ENCODE measurements at regions not wholly inside any gene's neighbourhood (a gene's known extent, or its start where the extent isn't known, plus 50 kb on each side); places are given as distances from the start of the nearest gene placed in this dataset.
A peak's percentile ranks its signal among the peaks of the same experiment; 100 is the strongest.

DNA sequence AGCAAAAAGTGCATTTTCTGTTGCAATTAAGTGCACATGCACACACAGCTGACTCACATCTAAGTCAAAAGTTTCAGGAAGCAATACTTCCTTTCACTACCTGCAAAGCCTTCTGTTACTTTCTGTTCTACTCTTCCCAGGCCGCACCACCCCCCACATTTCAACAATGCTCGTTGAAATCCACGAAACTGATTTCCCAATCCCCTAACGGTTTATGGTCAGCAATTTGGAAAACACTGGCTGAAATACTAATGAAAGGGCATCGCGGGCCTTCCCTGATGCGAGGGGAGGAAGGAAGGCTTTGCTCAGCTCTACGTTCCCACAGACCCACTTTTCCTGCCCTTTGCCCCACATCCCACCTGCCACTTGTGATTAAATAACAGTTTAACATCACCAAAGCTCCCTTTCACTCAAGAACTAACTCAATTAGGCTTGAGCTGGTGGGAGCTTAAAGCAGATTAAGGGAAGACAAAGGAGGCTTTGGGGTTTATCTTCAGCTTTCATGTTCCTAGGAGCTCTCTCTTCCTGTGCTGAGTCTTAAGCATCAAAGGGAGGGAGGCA is 243.2 kb upstream of the RAB4A start:
- DNase-seq (ENCODE audit: low read depth): peak; percentile 59

DNA sequence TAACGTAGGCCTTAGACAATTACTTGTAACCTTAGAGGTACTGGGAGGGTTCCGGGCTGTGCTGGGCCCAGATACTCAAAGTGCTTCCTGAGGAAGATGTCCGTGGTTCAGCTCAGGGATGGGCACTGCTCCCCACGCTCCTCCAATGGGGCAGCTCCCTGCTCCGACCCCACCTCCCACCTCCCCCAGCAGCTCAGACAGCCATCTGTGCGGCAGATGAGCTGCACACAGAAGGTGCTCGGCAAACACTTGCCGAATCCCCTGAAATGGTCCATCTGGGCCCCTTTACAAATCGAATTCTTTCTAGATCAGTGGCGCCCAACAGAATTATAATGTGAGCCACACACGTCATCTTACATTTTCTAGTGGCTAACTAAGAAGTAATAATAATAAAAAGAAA is 242.4 kb upstream of the RAB4A start:
- DNase-seq (ENCODE audit: low read depth): no peak

DNA sequence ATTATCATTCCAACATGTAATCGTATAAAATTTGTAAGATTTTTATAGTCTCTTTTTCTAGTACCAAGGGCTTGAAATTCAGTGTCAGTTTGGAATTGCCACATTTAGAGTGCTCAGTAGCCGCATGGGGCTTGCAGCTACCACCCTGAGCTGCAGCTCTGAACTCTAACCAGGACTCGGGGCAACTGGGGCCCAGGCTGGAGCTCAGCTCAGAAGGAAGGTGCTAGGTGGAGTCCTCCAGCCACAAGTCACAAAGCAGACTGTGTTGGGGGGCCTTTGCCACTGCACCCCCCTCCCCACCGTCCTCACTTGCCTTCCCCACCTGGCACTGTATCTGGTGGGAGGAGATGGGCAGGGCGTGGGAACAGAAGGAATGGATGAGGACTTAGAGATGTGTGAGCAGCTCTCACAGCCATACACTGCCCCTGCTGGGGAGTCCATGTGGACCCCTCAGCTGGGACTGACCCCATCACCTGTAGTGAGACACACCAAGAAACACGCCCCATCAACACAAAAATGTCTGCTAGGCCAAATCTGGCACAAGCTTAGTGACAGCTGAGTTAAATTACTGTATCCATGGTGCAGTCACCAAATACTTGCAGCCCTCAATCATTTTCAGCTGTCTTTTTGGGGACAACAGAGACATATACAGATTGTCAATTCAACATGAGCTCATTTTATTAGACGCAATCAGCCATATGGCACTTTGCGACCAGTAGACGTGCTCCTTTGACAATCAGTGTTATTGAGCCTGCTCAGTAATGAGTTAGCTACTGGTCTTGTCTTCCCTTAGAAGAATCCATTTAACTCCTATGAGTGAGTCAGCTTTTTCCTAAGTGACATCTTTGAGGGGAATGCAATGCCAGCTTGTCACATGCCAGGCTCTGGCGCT is 241.7 kb upstream of the RAB4A start:
- DNase-seq (ENCODE audit: low read depth): no peak

DNA sequence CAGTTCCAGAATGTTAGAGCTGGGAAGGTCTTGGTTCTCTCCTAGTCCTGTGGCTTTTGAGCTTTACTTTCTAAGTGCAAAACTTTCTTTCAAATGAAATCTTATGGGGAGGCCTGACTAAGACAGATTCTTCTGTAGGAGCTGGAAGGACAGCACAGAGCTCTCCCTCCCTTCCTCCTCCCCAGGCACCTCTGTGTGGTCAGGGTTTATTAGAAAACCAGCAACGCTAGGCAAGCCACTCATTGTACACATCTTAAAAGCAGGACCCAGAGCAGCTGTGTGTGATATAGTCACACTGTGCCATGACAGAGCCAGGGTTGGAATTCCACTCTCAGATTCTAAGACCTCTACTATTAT is 241.1 kb upstream of the RAB4A start:
- DNase-seq (ENCODE audit: low read depth): no peak

DNA sequence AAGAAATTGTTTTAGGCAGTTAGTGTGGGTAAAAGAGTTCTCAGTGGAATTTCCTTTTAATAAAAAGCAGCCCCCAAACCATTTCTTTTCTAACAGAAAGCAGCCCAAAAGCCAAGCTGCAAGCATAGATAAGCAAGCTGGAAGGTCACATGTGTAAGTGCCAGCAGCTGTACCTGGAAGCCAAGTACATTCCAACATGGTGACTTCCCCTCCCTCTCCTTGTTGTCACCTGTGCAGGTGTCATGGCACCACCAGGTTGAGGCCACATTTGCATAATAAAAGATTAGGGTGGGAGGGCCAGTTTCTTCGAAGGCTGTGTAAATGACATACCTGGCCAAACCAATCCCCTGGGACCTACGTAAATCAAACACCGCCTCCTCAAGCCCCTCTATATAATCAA is 240.3 kb upstream of the RAB4A start:
- DNase-seq (ENCODE audit: low read depth): no peak

DNA sequence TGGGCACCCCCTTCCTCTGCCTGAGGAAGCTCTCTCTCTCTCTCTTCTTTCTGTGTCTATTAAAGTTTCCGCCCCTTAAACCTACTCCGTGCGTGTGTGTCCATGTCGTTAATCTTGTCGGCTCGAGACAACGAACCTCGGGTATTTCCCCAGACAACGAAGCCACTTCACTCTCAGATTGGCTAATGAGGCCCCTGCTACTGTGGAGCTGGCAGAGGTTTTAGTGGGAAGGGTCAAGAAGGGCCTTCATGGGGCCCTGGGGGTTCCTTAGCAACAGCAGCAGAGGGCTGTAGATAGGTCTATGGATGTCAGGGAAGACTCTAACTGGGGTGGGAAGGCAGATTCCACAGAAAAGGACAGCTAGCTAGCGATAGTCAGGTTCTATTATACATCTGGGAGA is 239.8 kb upstream of the RAB4A start:
- no peak for DNase-seq (ENCODE audit: low read depth)

DNA sequence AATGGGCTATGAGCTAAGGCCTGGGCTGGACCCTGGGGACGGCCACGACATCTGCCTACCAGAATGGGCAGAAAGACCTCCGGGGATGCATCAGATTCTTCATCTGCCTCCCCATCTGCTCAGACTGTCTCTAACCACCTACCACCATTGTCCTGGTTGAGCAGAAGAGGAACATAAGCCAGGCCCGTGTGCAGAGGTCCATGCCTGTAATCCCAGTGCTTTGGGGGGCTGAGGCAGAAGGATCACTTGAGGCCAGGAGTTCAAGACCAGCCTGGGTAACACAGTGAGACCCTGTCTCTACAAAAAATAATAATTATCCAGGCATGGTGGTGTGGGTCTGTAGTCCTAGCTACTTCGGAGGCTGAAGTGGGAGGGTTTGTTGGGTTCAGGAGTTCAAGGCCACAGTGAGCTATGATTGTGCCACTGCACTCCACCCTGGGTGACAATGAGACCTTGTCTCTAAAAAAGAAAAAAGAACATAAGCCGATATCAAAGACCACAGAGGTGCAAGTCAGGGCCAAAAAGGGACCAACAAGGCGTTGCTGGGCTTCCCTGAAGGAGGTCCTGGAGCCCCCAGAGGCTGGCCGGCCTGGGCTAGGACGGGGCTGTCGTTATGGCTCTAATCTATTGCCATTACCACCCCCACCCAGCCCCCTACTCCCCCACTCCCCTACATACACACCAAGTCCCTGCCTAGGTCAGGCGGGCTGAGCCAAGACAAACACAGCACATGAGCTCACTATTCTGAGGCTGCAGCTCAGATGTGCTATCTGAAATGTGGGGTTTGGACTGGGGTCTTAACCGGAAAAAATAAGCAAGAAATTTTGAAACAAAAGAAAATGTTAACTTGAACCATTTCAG is 239.2 kb upstream of the RAB4A start:
- DNase-seq (ENCODE audit: low read depth): no peak

DNA sequence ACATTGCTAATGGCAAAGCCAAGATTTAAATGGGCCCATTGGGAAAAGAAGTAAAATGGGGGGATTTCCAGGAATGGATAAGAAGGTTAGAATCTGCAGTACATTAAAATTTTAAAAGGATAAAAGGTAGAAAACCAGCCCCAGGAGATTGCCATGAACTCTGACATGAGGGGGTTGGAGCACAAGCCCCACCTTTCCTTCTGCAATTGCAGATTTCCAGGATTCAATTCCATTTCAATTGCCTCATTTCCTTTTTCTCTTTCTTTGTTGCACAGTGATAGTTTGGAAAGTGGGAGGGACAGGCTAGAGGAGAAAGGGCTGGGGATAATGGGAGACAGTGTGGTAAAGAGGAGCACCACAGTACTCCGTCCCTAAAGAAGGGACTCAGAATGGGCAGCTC is 238.5 kb upstream of the RAB4A start:
- peak; percentile 18 for DNase-seq (ENCODE audit: low read depth)

DNA sequence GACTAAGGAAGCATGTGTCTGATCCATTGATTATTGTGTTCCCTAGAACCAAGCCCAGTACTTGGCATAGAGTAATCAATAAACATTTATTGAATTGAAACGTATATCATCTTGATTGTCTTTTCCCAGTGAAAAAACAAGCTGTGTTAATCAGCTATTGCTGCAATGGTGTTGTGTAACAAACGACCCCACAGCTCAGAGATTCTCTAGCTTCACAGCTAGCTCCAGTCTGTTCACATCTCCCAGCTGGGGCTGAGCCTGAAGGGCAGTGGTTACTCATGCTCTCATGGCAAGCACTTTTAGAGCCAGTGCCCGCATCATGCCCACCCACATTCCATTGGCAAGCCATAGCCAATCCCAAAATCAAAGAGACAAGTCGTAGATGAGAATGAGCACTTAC is 237.4 kb upstream of the RAB4A start:
- no peak for DNase-seq (ENCODE audit: low read depth)

DNA sequence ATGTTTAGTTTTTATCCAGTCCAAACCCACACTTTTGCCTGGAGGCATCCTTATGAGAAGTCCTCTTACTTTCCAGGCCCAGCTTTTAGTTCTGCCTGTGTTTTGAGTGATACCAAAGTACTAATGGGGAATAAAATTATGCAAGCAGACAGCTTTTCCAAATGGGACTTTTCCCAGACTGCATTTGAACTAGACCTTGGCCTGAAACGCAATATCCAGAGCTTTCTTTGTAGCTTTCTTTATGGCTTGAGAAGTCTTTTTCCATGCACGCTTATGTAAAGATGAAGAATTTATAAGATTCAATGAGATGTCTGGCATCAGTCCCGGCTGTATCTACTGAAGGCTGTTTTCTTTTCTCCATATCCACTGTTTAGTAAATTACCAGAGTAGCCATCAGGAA is 236.6 kb upstream of the RAB4A start:
- no peak for DNase-seq (ENCODE audit: low read depth)

DNA sequence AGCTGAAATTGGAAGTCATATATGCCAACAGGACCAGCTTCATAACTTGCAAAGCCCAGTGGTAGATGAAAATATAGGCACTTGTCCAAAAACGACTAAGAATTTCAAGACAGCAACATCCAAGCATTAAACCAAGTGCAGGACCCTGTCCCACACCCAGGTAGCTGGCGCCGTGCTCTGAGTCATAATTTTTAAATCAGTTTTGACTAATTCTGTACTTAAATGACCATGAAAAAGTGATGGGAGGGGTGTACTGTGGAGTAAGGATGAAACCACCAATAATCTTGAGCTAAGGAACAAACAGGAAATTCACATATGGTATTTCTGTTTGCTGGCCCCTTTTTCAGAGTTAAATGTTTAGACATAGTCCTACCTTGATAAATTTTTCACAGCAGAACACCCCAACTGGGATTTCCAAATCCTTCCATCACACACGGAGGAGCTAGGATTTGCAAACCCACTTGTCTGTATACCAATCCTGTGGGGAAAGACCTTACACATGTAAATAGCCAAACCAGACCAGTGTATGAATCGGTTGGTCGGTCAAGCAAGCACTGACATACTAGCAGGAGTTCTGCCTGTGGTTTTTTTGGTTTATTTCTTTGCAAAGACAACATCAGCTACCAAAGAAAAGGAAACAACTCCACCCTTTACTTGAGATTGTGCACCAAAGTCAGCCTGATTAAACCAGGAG is 235.7 kb upstream of the RAB4A start:
- no peak for DNase-seq (ENCODE audit: low read depth)

DNA sequence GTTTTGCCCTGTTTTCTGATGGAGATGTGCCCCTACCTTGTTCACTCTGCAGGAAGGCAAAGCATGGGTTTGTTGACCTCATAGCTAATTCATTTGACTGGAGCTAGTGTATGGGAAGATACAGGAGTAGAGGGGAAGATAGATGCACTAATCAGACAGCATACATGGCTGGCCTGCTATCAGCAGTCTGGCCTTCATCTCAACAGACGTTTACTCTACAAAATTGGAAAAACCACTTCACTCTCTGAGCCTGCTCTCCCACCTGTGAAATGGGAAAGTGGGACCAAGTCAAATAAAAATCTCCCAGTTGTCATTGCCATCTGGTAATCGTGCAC is 235.2 kb upstream of the RAB4A start:
- DNase-seq (ENCODE audit: low read depth): no peak

DNA sequence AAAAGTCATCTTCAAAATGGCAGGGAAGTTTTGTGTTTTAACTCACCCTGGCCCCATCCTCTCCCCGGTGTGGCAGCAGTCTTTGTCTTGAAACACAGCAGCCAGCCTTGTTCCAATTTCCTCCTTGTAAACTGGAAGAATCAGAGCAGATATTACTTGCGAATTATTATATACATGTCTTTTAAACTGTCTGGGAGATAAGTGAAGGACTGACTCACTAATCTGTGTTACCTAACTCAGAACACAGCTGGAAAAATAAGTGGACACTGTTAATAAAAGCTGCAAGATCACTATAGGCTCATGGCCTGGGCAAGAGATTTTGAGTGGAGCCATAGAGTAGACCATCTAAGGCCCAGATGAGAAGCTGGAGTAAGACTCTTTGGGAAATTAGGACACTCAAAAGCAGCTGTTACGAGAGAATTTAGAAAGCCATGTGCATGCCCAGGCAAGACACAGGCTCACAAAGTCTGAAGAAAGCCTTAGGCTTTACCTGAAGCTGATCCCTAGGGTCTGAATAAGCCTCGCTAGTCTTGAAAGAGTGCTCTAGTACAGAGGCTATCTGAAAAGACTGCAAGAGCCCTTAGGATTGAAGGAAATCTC is 233.0 kb upstream of the RAB4A start:
- DNase-seq (ENCODE audit: low read depth): no peak

DNA sequence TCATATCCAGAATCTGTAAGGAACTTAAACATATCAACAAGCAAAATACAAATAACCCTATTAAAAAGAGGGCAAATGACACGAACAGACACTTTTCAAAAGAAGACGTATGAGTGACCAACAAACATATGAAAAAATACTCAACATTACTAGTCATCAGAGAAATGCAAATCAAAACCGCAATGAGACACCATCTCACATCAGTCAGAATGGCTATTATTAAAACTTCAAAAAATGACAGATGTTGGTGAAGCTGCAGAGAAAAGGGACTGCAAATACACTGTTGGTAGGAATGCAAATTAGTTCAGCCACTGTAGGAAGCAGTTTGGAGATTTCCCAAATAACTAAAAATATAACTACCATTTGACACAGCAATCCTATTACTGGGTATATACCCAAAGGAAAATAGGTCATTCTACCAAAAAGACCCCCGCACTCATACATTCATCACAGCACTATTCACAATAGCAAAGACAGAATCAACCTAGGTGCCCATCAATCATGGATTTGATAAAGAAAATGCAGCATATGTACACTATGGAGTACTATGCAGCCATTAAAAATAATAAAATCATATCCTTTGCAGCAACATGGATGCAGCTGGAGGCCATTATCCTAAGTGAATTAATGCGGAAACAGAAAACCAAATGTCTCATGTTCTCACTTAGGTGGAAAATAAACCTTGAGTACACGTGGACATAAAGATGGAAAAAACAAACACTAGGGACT is 230.1 kb upstream of the RAB4A start:
- DNase-seq (ENCODE audit: low read depth): peak; percentile 23

DNA sequence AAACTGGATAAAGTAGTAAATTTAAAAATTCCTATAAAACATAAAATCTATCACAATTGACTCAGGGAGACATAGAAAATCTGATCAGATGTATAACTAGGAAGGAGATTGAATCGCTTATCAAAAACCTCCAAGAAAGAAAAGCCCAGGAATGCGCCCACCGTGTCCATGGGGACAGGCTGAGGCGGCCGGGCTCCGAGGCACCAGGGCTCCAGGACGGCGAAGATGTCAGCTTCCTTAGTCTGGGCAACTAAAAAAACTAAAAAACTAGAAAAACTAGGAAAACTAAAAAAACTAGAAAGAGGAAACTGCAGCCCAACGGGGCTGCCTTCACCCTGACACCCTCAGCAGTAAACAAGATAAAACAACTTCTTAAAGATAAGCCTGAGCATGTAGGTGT is 229.0 kb upstream of the RAB4A start:
- DNase-seq (ENCODE audit: low read depth): no peak

DNA sequence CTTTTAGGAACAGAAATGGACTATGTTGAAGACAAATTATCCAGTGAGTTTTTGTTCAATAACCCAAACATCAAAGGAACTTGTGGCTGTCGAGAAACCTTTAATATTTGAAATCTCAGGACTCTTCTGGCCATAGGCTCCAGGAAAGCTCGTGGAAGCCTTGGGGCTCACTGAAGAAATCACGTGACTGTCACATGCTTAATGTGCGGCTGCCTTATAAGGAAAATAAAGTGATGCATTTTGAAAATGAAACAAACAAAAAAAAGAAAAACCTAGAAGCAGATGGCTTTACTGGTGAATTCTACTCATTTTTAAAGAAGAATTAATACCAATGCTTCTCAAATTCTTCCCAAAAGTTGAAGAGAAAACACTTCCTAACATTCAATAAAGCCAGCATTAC is 228.4 kb upstream of the RAB4A start:
- no peak for DNase-seq (ENCODE audit: low read depth)

DNA sequence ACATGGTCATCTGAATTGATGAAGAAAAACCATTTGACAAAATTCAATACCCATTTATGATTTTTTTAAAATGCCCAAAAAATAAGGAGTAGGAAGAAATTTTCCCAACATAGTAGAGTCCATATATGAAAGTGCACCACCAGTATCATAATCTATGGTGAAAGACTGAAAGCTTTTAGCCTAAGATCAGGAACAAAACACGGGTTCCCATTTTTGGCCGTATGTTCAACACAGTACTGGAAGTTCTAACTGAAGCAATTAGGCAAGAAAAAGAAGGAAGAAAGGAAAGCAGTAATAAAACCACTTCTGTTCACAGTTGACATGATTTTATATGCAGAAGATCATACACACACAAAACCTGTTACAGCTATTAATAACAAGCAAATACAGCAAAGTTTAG is 227.8 kb upstream of the RAB4A start:
- no peak for DNase-seq (ENCODE audit: low read depth)

DNA sequence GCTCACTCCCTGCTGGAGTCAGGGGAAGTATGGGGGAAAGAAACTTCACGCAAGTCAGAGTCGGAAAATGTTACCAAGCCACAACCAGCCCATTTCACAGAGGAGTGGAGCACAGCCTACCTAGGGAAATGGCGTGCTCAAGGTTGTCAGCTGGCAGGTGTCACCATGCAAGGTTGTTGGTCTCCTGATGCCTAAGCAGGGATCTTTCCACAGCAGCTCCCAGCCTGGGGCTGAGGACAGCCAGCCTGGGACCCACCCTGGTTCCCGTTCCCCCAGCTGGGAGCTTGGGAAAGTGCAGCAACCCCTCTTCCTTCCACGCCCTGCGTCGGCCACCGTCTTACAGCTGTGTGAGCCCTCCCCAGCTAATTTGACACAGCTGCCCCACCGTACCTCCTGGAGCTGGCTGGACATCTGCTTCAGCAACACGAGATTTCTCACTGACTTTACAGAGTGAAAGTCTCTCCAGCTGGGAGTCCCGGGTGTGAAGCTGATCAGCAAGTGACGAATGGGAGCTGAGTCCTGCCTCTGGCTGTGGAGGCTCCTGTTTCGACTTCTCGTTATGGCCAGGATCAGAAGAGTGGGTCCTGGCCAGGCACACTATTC is 224.6 kb upstream of the RAB4A start:
- DNase-seq (ENCODE audit: low read depth): no peak

DNA sequence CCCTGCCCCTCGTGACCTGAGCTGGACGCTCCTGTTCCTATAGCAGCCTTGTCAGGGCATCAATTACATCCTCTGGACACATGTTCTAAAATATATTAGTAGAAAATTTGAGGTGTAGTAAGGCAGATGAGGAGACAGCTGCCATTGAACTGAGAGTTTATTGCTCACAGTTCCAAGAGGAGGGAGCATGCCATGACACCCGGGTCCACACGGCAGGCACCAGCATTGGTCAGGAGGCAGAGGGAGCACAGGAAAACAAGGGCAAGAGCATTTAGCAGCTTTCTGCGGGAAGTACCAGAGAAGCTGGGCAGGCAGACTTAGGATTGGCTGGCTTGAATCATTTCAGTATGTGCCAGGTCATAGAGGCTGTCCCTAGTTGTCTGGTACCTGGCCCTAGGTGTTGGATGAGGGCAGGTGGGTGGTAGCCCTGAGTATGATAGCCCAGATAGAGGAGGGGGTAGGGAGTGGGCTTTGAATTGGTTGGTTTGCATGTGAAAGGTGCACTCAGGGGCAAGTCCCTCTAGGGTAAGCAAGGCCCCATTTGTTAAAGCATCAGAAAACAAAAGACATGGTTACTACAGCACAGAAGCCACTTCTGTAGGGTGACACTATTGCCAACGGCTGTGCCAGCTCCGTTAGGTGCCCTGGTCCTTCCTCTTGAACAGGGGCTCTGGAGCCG is 223.6 kb upstream of the RAB4A start:
- DNase-seq (ENCODE audit: low read depth): no peak
